Activated T-helper 1 cell treated with anti-CD3 and anti-CD28 coated beads, Interleukin-2, amount 50 U/mL, for 16 hours (primary cell): ENCODE measurements at regions not wholly inside any gene's neighbourhood (a gene's known extent, or its start where the extent isn't known, plus 50 kb on each side); places are given as distances from the start of the nearest gene placed in this dataset.
"Not testable (repeated sequence)": the region's sequence is repeated elsewhere in the genome, so short reads cannot be mapped to it uniquely, and the experiment has no call there.

Experiments used
- DNase-seq, 2 donors: peaks; one replicate each; pipeline ENCODE4 v3.0.0-alpha.2; 2020; ENCODE audit warnings: low read depth in 1 of 2, low spot score in 1 of 2

- DNase-seq, result no peak
These were observed 98.0 kb downstream of the SYF2 start for GRCh38 chr1:25134307-25134706.

DNA sequence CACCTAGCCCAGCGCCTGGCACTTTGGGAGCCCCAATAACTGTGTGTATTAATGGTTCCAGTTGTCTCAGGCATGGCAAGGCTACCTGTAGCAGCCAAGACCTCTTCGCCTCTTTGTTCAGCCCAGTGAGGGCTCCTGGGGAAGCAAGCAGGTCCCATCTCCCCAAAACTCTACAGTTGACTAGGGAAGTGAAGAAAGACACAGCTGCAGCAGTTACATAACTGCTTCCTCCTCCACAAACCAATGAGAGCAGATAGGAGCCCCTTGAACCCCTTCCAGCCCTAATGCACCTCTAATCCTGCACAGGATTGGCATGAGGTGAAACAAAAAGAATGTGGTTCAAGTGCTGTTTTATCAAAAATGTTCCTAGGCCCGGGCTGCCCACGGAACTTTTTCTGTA, 100.5 kb downstream of the SYF2 start:
- no peak for DNase-seq

GRCh38 chr1:25130895-25131294, 101.4 kb downstream of the SYF2 start:
- no peak for DNase-seq

- no peak for DNase-seq
These were observed 102.9 kb downstream of the SYF2 start for GRCh38 chr1:25129380-25129779.

DNA sequence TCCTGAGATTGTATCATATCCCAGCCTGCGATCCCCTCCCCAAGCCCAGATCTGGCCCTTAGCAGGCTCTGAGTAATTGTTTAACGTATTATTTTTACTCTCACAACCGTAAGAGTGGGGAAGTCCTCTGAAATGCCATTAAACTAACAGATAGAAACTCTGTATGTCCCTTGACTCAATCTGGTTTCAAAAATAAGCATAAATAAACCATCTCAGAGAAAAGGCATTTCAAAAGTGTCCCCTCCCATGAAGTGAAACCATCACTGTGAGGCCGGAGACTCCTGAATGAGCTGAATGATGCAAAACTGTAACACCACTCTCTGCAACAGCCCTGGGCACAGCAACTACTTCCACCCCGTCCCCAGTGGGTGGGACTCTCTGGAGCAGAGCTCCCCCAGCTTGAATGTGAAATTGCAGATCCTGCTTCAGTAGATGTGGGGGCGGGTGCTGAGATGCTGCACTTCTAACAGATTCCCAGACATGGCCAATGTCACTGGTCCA, 104.1 kb downstream of the SYF2 start:
- DNase-seq, result no peak

DNA sequence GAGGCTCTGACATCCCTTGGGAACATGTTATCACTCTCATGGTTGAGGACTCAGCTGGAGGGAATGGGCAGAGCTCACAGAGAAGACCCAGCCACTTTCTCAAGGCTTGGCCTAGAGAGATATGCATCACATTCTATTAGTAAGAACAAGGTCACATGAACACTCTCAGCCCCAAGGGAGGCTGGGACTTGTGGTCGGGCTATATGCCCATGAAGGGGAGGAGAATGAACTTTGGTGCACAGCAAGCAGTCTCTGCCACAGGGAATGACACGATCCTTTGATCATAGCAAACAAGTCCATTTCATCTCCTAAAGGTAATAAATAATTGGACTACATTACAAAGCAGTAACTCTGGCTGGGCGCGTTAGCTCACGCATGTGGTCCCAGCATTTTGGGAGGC, 105.7 kb downstream of the SYF2 start:
- DNase-seq, result no peak

DNA sequence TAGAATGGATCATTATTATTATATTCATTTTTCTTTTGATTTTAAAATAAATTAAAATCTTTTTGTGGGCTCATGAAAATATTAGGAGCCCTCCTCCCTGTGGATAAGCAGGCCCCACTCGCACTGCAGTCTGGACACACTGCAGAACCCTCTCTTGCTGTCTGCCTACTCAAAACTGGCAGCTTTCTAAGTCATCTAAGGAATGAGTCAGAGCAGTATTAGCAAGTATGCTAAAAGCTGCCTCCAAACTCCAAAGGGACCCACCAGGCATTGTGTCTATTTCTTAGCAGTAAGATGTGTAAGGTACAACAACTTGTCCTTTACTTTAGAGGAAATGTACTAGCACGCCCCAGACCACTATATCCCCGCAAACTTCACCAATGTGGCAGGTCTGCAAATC, 108.8 kb downstream of the SYF2 start:
- DNase-seq, result no peak

- no peak for DNase-seq
These were observed 109.6 kb downstream of the SYF2 start for GRCh38 chr1:25122747-25123146.

DNA sequence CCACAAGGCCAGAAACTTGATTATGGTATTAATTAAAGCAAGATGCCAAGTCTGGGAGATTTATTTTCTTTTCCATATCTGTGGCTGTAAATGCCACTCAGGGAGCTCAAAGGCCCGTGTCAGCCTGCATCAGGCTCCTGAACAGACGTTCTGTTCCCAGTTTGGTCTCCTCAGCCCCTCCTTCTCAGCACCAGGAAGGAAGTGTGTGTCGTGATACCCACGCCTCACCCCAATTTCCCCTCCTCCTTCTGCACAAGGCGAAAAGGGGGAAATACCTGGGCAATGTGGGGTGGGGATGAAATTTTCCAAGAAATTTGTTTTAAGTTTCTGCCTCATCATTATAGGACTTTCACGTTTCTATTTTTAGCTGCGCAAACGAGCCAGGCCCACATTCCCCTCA, 112.0 kb downstream of the SYF2 start:
- DNase-seq, result no peak

DNA sequence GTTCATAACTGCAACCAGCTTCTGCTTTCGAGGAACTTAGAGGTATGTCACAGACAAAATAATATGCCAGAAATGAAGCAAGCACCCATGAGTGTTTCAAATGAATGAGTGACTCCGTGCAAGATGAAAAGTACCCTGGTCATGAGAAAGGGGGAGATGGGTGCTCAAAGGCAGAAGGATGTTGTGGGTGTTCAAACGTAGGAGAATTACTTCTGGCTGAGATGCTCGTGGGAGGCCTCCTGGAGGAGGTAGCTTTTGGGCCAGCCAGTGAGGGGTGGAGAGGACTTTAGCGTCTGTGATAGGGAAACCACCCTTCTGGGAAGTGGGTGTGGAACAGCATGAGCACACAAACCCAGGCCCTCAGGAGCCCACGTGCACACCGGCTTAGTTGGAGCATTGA, 113.8 kb downstream of the SYF2 start:
- DNase-seq, result no peak

GRCh38 chr1:25117233-25117823, 115.0 kb downstream of the SYF2 start:
- DNase-seq, result no peak

DNA sequence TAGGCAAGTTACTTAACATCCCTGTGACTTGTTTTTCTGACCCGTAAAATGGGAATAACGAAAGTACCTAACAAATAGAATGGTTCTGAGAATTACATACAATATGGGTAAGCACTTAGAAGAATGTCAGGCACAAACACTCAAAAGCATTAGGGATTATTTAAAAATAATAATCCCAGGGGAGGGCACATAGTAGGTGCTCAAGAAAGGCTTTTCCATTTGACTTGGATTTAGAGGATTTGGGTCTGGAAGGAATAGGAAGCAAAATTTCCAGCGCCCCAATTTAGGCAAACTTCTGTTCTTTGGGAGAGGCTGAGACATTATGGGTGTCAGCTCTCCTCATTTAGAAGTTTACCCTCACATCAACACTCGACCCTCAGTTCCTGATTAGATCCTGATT, 115.5 kb downstream of the SYF2 start:
- DNase-seq, result no peak

DNA sequence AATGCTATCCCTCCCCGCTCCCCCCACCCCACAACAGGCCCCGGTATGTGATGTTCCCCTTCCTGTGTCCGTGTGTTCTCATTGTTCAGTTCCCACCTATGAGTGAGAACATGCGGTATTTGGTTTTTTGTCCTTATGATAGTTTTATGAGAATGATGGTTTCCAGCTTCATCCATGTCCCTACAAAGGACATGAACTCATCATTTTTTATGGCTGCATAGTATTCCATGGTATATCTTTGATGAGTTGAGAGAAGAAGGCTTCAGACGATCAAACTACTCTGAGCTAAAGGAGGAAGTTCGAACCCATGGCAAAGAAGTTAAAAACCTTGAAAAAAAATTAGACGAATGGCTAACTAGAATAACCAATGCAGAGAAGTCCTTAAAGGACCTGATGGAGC, 116.2 kb downstream of the SYF2 start:
- not testable (repeated sequence) for DNase-seq

DNA sequence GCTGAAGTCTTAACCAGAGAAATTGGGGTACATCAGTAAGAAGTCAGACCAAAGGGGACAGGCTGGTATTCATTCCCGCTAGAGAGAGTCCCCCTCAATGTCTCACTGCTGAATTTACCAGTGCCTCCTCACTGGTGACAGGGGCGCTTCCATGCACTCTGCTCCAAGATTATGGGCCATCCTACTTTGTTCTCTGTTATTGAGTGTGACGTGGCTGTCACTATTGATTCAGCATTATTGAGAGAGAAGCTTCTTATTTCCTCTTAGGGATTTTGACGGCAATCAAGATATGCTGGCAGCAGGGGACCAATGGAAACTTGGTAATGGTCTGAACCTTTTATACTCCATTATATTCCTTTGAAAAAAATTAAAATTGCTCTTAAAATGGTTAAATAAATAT, 118.6 kb downstream of the SYF2 start:
- DNase-seq, result no peak

- no peak for DNase-seq
These were observed 119.2 kb downstream of the SYF2 start for GRCh38 chr1:25113086-25113485.

DNA sequence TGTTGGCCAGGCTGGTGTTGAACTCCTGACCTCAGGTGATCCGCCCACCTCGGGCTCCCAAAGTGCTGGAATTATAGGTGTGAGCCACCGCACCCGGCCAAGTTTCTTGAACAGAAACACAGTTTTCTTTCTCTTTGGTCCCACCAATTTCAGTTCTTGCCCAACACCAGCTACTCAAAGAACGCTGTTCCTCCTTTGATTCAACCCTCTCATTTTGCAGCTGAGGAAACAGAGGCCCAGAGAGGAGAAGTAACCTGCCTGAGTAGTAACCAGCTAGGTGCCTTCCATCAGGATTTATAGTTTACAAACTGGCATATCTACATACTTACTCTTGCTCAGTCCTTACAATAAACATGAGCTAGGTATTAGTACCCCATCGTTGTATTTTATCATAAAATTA, 119.9 kb downstream of the SYF2 start:
- DNase-seq, result no peak

GRCh38 chr1:25111706-25112105, 120.6 kb downstream of the SYF2 start:
- no peak for DNase-seq

DNA sequence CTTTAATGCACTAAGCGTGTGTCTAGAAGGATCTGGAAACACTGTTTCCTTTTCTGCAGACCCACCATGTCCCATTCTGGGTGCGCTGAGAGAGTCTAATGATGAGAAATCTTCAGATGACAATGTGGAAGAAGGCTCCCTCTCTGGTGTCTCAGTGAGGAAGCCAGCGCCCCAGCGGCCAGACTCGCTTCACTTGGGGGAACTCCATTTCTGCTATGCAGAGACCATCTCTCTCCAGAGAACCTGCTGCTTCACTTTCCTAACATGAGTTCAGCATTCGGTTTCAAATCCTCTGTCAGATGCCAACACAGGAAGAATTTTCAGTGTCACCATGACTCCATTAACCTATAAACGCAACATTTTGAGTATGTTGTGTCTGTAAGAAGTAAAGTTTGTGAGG, 121.8 kb downstream of the SYF2 start:
- DNase-seq, result no peak

- no peak for DNase-seq
These were observed 122.3 kb downstream of the SYF2 start for GRCh38 chr1:25110036-25110435.

GRCh38 chr1:25109531-25109951, 122.8 kb downstream of the SYF2 start:
- no peak for DNase-seq

DNA sequence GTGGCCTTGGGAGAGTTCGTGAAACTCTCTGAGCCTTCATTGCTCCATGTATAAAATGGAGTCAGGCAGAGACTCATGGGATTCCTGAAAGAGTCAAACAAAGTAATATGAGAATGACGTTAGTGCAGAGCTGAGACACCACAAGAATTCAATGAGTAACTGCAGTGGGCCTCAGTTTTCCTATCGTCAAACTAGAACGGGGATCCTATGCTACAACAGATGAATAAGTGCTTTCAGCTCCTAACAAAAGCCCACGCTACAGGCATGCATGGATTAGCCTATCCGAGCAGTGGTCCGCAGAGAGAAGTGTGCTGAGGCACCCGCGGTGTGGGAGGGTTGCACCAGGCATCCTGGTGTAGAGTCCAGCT, 124.7 kb downstream of the SYF2 start:
- DNase-seq, result no peak

DNA sequence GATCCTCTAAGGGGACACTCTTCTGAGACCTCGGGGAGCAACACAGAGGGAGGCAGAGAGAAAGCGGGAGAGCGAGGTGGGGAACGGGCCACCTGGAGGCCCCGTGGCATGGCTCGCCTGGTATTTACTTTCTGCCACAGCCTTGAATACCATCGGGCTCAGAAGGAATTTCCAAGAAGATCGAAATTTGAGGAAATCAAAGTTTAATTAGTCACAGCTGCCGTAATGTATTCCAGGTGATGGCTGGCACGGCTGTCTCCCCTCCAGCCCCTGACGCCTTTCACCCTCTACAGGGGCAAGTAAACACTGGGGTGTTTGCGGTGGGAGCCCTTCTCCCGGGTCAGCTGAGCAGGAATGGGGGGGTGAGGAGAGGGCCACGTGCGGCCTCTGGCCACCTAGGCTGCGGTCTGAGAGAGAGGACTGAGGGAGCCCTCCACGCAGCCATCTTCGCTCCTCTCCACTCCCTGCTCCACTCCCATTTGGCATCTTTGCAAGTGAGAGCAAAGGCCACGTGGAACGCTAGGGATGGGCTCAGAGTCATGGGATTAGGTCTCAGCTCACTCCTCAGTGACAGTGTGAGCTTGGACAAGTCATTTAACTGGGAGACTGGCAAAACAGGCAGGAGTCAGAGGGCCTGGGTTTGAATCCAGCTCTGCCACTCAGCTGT, 125.2 kb downstream of the SYF2 start:
- no peak for DNase-seq

GRCh38 chr1:25106352-25106751, 126.0 kb downstream of the SYF2 start:
- no peak for DNase-seq
